ENCODE measurements at regions not wholly inside any gene's neighbourhood (a gene's known extent, or its start where the extent isn't known, plus 50 kb on each side); places are given as distances from the start of the nearest gene placed in this dataset.

DNA sequence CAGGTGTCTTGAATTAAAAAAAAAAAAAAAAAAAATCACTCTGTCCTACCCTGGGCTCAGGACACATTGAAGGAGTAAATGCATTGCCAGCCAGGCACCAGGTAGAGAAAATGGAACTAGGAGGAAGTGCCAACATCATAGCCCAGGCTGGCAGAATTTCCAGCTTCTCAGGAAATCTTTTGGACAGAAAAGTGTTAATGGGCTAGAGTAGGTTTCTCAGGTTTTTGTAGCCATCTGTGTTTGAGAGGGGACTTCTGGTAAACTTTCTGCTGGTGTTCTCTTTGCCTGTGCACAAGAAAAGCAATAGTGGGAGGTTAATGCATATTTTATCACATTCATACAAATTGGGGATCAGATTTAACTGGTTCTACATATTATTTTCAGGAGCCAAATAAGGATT, 678.3 kb upstream of the NRSN1 start:
- Mint-ChIP-seq H3K27ac (ENCODE audit: unreplicated experiment) (no peak overlapping the region), H3K4me1 (ENCODE audit: unreplicated experiment) (peaks cover 20% of the 10 kb centered on the region), H3K9me3 (ENCODE audit: unreplicated experiment) (no peaks in the 10 kb centered on the region), H3K36me3 (ENCODE audit: unreplicated experiment) (no peaks in the 10 kb centered on the region), H3K27me3 (ENCODE audit: unreplicated experiment) (no peaks in the 10 kb centered on the region), H3K4me3 (ENCODE audit: unreplicated experiment) (no peak overlapping the region)
- DNase-seq (ENCODE audit: extremely low spot score, unreplicated experiment): no peak
- TF ChIP-seq, protein P1, sequence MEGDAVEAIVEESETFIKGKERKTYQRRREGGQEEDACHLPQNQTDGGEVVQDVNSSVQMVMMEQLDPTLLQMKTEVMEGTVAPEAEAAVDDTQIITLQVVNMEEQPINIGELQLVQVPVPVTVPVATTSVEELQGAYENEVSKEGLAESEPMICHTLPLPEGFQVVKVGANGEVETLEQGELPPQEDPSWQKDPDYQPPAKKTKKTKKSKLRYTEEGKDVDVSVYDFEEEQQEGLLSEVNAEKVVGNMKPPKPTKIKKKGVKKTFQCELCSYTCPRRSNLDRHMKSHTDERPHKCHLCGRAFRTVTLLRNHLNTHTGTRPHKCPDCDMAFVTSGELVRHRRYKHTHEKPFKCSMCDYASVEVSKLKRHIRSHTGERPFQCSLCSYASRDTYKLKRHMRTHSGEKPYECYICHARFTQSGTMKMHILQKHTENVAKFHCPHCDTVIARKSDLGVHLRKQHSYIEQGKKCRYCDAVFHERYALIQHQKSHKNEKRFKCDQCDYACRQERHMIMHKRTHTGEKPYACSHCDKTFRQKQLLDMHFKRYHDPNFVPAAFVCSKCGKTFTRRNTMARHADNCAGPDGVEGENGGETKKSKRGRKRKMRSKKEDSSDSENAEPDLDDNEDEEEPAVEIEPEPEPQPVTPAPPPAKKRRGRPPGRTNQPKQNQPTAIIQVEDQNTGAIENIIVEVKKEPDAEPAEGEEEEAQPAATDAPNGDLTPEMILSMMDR (IDR thresholded peaks at IDR 0.05): no peak

DNA sequence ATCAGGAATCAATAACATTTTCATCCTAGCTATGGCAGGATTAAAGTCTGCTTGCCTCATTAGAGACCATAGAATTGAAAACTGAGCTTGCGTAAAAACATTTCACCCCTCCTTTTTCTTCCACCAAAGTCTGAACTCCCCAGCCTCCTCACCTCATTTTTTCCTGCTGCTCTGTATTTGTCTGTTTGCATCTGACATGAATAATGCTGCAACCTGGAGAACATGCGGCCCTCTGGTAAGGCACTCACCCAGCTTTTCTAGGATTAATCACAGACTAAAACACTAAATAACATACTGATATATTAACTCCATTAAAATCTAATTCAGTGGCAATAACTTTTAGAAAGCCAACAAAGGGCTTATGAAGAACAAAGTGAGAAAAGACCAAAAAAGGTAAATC, 677.7 kb upstream of the NRSN1 start:
- Mint-ChIP-seq H3K4me3 (ENCODE audit: unreplicated experiment) (no peak overlapping the region), H3K36me3 (ENCODE audit: unreplicated experiment) (no peaks in the 10 kb centered on the region), H3K4me1 (ENCODE audit: unreplicated experiment) (peaks cover 20% of the 10 kb centered on the region), H3K9me3 (ENCODE audit: unreplicated experiment) (no peaks in the 10 kb centered on the region), H3K27me3 (ENCODE audit: unreplicated experiment) (no peaks in the 10 kb centered on the region), H3K27ac (ENCODE audit: unreplicated experiment) (no peak overlapping the region)
- TF ChIP-seq, protein P1 (IDR thresholded peaks at IDR 0.05): no peak
- DNase-seq (ENCODE audit: extremely low spot score, unreplicated experiment): no peak

DNA sequence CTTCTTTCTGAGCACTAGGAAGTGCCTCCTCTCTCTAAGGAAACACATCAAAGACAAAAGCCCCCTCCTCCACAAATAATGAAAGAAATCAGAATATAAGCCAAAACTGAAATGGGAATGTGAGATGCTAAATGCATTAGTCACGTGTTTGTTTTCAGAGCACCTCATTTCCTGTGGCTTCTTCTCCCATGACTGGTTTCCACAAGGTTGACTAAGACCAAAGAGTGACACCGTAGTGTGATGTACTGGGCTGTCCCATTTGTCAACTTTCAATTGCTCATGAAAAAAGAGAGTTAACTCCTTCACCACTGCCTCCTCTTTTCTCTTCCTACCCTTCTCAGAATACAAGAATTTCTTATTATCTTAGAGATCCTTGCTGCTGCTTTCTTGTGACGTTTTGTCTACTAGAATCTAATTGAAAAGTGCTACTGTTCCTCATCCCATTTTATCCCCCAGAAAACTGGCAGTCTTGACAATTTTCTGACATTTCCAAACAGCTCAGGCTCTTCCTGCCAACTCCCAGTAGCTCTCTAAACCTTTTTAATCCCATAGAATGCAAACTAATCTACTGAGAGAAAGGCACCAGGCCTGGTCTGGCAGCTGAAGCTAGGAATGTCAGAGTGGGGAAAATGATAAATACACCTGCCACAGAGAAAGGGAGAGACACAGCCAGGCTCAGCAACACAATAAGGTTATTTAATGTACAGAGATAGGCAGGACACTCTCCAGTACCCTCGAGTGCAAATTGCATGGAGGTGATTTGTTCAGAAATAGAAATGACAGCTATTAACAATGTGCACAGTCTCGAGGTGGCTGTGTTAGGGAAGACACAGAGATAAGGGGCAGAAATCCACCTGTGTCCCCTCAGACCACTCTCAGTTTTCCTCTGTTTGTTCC, 671.7 kb upstream of the NRSN1 start:
- no peak overlapping the region for H3K27ac Mint-ChIP-seq (ENCODE audit: unreplicated experiment)
- peaks cover 1% of the 10 kb centered on the region for H3K4me1 Mint-ChIP-seq (ENCODE audit: unreplicated experiment)
- H3K27me3 Mint-ChIP-seq (ENCODE audit: unreplicated experiment): no peaks in the 10 kb centered on the region
- TF ChIP-seq, protein P1 (IDR thresholded peaks at IDR 0.05): no peak
- no peaks in the 10 kb centered on the region for H3K9me3 Mint-ChIP-seq (ENCODE audit: unreplicated experiment)
- no peaks in the 10 kb centered on the region for H3K36me3 Mint-ChIP-seq (ENCODE audit: unreplicated experiment)
- H3K4me3 Mint-ChIP-seq (ENCODE audit: unreplicated experiment): no peak overlapping the region
- DNase-seq (ENCODE audit: extremely low spot score, unreplicated experiment): no peak

DNA sequence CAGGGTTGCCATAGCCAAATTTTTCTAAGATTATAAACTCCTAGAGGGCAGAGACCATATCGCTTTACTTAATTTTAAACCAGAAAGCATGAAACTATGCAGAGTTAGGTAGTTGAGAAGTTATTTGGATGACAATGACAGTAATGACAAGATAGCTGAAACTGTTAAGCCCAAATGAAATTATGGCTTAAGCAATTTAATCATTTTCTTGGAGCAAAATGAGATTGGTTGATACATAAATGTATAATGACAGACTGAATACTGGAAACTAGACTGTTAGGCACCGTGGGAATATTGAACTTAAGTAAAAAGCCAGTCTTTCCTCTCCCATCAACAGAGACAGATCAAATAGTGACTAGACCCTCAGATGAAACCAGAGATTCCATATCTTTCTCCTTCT, 670.3 kb upstream of the NRSN1 start:
- DNase-seq (ENCODE audit: extremely low spot score, unreplicated experiment): no peak
- no peaks in the 10 kb centered on the region for H3K9me3 Mint-ChIP-seq (ENCODE audit: unreplicated experiment)
- no peak overlapping the region for H3K27ac Mint-ChIP-seq (ENCODE audit: unreplicated experiment)
- no peak overlapping the region for H3K4me3 Mint-ChIP-seq (ENCODE audit: unreplicated experiment)
- no peaks in the 10 kb centered on the region for H3K4me1 Mint-ChIP-seq (ENCODE audit: unreplicated experiment)
- no peaks in the 10 kb centered on the region for H3K27me3 Mint-ChIP-seq (ENCODE audit: unreplicated experiment)
- no peaks in the 10 kb centered on the region for H3K36me3 Mint-ChIP-seq (ENCODE audit: unreplicated experiment)
- TF ChIP-seq, protein P1 (IDR thresholded peaks at IDR 0.05): no peak

DNA sequence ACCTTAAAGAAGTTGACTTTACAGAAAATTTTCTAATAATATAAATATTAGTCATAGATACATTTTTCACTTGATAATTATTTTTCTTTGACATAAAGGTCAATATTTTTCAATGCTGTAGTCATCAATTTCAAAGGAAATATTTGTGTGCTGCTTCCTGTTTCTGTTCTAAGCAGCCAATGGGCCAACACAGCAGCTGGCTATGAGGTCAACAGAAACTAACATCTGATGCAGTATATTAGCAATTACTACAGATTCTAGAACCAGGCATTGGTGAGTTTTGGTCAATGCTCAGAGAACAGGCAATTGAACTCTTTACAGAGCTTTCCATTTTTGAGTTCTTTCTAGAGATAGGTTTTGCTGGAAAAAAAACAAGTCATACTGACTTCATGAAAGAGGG, 669.6 kb upstream of the NRSN1 start:
- DNase-seq (ENCODE audit: extremely low spot score, unreplicated experiment): no peak
- H3K36me3 Mint-ChIP-seq (ENCODE audit: unreplicated experiment): no peaks in the 10 kb centered on the region

More for the DNA sequence above, 669.6 kb upstream of the NRSN1 start:
- H3K9me3 Mint-ChIP-seq (ENCODE audit: unreplicated experiment): no peaks in the 10 kb centered on the region
- no peak overlapping the region for H3K27ac Mint-ChIP-seq (ENCODE audit: unreplicated experiment)
- H3K4me3 Mint-ChIP-seq (ENCODE audit: unreplicated experiment): no peak overlapping the region
- TF ChIP-seq, protein P1 (IDR thresholded peaks at IDR 0.05): no peak
- no peaks in the 10 kb centered on the region for H3K27me3 Mint-ChIP-seq (ENCODE audit: unreplicated experiment)
- no peaks in the 10 kb centered on the region for H3K4me1 Mint-ChIP-seq (ENCODE audit: unreplicated experiment)

All from osteocyte (in vitro differentiated cells).